Gastrocnemius medialis (tissue), 4 donors: ENCODE measurements at regions not wholly inside any gene's neighbourhood (a gene's known extent, or its start where the extent isn't known, plus 50 kb on each side); places are given as distances from the start of the nearest gene placed in this dataset.

Experiments
- POLR2A ChIP-seq, 2 donors: fragments of 450-650 bp; IDR thresholded peaks; one replicate each; pipeline ENCODE4 v1.6.1; 2017; ENCODE audit warnings: antibody characterized with exemption in 2 of 2, mild to moderate bottlenecking in 2 of 2, moderate library complexity in 2 of 2
- TF ChIP-seq, protein P1 (sequence below), 5 experiments: fragments of 450-650 bp in 3 of 5; fragments of 200-600 bp in 2 of 5; sonication (generic) in 2 of 5; IDR thresholded peaks in 4 of 5; conservative IDR thresholded peaks in 1 of 5; 1 replicate in 4 of 5; 2 replicates in 1 of 5; pipeline ENCODE4 v1.5.1; 2016 to 2019; ENCODE audit warnings: antibody characterized with exemption in 5 of 5, mild to moderate bottlenecking in 3 of 5, moderate library complexity in 3 of 5

- TF ChIP-seq, protein P1, sequence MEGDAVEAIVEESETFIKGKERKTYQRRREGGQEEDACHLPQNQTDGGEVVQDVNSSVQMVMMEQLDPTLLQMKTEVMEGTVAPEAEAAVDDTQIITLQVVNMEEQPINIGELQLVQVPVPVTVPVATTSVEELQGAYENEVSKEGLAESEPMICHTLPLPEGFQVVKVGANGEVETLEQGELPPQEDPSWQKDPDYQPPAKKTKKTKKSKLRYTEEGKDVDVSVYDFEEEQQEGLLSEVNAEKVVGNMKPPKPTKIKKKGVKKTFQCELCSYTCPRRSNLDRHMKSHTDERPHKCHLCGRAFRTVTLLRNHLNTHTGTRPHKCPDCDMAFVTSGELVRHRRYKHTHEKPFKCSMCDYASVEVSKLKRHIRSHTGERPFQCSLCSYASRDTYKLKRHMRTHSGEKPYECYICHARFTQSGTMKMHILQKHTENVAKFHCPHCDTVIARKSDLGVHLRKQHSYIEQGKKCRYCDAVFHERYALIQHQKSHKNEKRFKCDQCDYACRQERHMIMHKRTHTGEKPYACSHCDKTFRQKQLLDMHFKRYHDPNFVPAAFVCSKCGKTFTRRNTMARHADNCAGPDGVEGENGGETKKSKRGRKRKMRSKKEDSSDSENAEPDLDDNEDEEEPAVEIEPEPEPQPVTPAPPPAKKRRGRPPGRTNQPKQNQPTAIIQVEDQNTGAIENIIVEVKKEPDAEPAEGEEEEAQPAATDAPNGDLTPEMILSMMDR (IDR thresholded peaks at IDR 0.05 in 4 of 5, conservative IDR thresholded peaks at IDR 0.05 in 1 of 5), result no peak
- no peak for TF ChIP-seq POLR2A (IDR thresholded peaks at IDR 0.05)
Measured at GRCh38 chr10:20648263-20648874, 248.7 kb downstream of the NEBL start.
